HL-60 (cell line): ENCODE measurements at regions not wholly inside any gene's neighbourhood (a gene's known extent, or its start where the extent isn't known, plus 50 kb on each side); places are given as distances from the start of the nearest gene placed in this dataset.

Experiments used
- CTCF ChIP-seq: IDR thresholded peaks from one replicate; pipeline ENCODE4 v1.5.1; 2011; ENCODE audit warnings: low read length, control low read depth, inconsistent platforms; ENCODE audit not compliant: insufficient read depth
- GABPA ChIP-seq: IDR thresholded peaks from 2 replicates; pipeline ENCODE4 v1.6.1; 2012; ENCODE audit warnings: low read depth
- POLR2AphosphoS5 ChIP-seq: IDR thresholded peaks from 2 replicates; pipeline ENCODE4 v1.6.1; 2012; ENCODE audit warnings: low read depth

GRCh38 chr1:188642704-188643103 lies 1814.0 kb downstream of the PLA2G4A start:
- TF ChIP-seq POLR2AphosphoS5: no peak
- TF ChIP-seq CTCF: no peak
- no peak for TF ChIP-seq GABPA
